ENCODE measurements at regions not wholly inside any gene's neighbourhood (a gene's known extent, or its start where the extent isn't known, plus 50 kb on each side); places are given as distances from the start of the nearest gene placed in this dataset.
A peak's percentile ranks its signal among the peaks of the same experiment; 100 is the strongest.

DNA sequence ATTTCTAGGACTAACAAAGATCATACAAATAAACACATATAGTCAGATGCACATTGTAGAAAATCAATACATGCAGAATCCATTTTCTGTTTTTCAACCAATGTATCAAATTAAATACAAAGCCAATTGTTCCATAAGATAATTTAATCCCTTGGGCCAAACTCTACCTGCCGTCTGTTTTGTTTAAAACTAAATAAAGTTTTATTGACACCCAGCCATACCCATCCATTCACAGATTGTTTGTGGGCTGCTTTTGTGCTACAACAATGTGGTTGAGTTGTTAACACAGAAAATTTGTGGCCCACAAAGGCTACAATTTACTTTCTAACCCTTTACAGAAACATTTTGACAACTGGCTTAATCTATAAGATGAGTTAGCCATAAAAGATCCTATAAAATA is 484.0 kb upstream of the ID2 start:
- peaks cover 0 to 2% (median 0%) of the 10 kb centered on the region in 3 donors for H3K27me3 Mint-ChIP-seq (ENCODE audit: low read depth in 3 of 3)
- no peak overlapping the region for H3K27ac ChIP-seq (ENCODE audit: low read depth in 1 of 2, low read length in 2 of 2)
- peaks cover 5 to 11% (median 9%) of the 10 kb centered on the region in 7 donors for H3K9me3 Mint-ChIP-seq
- H3K36me3 Mint-ChIP-seq, result peaks cover 5 to 6% of the 10 kb centered on the region in 2 donors
- no peak for DNase-seq
- H3K79me2 ChIP-seq (ENCODE audit: insufficient read depth, low read length), result no peaks in the 10 kb centered on the region
- no peaks in the 10 kb centered on the region for H3K36me3 ChIP-seq (replicated peaks in 1 of 2; ENCODE audit: control insufficient read depth in 1 of 2, insufficient read depth in 2 of 2, low read length in 2 of 2)
- no peak overlapping the region for H3K4me3 ChIP-seq (replicated peaks in 1 of 3; ENCODE audit: low read depth in 2 of 3, low read length in 3 of 3)
- H3K27me3 ChIP-seq (ENCODE audit: control insufficient read depth in 2 of 2, insufficient read depth in 2 of 2, low read length in 2 of 2), result no peaks in the 10 kb centered on the region
- H3K9me3 ChIP-seq (replicated peaks in 1 of 2; ENCODE audit: control insufficient read depth in 1 of 2, insufficient read depth in 1 of 2, low read length in 2 of 2), result peaks cover 0 to 8% of the 10 kb centered on the region in 2 donors
- no peak overlapping the region for H3K4me3 Mint-ChIP-seq
- peaks cover 24% of the 10 kb centered on the region for H3K4me1 Mint-ChIP-seq
- no peaks in the 10 kb centered on the region for H4K20me1 ChIP-seq (ENCODE audit: insufficient read depth, low read length)
- no peak overlapping the region for H2AFZ ChIP-seq (ENCODE audit: insufficient read depth, low read depth, low read length, poor library complexity, severe bottlenecking)
- WGBS (ENCODE audit: insufficient coverage), result no CpG with 5 or more reads among the region's 1 CpG
- TF ChIP-seq, protein P1, sequence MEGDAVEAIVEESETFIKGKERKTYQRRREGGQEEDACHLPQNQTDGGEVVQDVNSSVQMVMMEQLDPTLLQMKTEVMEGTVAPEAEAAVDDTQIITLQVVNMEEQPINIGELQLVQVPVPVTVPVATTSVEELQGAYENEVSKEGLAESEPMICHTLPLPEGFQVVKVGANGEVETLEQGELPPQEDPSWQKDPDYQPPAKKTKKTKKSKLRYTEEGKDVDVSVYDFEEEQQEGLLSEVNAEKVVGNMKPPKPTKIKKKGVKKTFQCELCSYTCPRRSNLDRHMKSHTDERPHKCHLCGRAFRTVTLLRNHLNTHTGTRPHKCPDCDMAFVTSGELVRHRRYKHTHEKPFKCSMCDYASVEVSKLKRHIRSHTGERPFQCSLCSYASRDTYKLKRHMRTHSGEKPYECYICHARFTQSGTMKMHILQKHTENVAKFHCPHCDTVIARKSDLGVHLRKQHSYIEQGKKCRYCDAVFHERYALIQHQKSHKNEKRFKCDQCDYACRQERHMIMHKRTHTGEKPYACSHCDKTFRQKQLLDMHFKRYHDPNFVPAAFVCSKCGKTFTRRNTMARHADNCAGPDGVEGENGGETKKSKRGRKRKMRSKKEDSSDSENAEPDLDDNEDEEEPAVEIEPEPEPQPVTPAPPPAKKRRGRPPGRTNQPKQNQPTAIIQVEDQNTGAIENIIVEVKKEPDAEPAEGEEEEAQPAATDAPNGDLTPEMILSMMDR (IDR thresholded peaks at IDR 0.05), result no peak
- H3K4me1 ChIP-seq (ENCODE audit: control insufficient read depth in 1 of 2, insufficient read depth in 2 of 2, low read length in 2 of 2), result peaks cover 21 to 23% of the 10 kb centered on the region in 2 donors
- H3K27ac Mint-ChIP-seq, result no peak overlapping the region
- no peak overlapping the region for H3K9ac ChIP-seq (ENCODE audit: insufficient read depth, low read length, poor library complexity, severe bottlenecking)
- H3K4me2 ChIP-seq (replicated peaks; ENCODE audit: extremely low read depth, low read length, poor library complexity, severe bottlenecking), result no peak overlapping the region
- intact Hi-C loops (cut with micrococcal nuclease), result loop anchor here in 1 of 2 donors (10.0 kb wide), 1 partner anchor 107 kb away; no protein-coding TSS in a partner anchor

DNA sequence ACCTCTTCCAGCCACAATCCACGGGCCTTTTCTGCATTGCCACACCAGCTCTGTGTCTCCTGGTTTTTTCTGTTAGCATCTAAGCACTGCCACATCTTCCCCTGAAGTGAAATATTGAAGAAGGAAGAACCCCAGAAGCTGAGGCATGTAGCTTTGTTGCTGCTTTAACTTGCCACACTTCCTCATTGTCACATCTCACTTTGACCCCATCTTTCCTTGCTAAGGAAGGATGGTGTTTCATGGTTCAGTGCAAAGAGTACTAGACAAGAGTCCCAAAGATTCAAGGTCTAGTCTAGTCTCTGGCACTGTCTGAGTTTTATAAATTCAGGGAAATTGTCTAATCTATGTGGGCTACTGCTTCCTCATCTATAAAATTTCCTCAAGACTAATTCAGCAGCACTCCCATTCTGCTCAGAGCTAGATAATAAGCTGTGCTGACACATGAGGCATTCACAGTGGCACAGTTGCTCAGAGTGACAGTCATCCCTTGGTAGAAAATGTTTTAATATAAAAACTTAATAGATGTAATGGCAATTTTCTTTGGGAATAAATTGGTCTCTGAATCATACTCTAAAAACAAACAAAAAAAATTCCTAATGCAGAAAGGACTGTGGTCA is 483.0 kb upstream of the ID2 start:
- Histone ChIP-seq H4K20me1 (ENCODE audit: insufficient read depth, low read length) (no peaks in the 10 kb centered on the region), H3K4me3 (replicated peaks in 1 of 3; ENCODE audit: low read depth in 2 of 3, low read length in 3 of 3) (no peak overlapping the region), H2AFZ (ENCODE audit: insufficient read depth, low read depth, low read length, poor library complexity, severe bottlenecking) (no peak overlapping the region), H3K4me2 (replicated peaks; ENCODE audit: extremely low read depth, low read length, poor library complexity, severe bottlenecking) (no peak overlapping the region), H3K4me1 (ENCODE audit: control insufficient read depth in 1 of 2, insufficient read depth in 2 of 2, low read length in 2 of 2) (peaks cover 11 to 13% of the 10 kb centered on the region in 2 donors), H3K27me3 (ENCODE audit: control insufficient read depth in 2 of 2, insufficient read depth in 2 of 2, low read length in 2 of 2) (no peaks in the 10 kb centered on the region), H3K27ac (ENCODE audit: low read depth in 1 of 2, low read length in 2 of 2) (peak overlapping the region in 1 of 2 donors; percentile 33), H3K79me2 (ENCODE audit: insufficient read depth, low read length) (no peaks in the 10 kb centered on the region), H3K9me3 (replicated peaks in 1 of 2; ENCODE audit: control insufficient read depth in 1 of 2, insufficient read depth in 1 of 2, low read length in 2 of 2) (peaks cover 0 to 8% of the 10 kb centered on the region in 2 donors), H3K36me3 (replicated peaks in 1 of 2; ENCODE audit: control insufficient read depth in 1 of 2, insufficient read depth in 2 of 2, low read length in 2 of 2) (no peaks in the 10 kb centered on the region), H3K9ac (ENCODE audit: insufficient read depth, low read length, poor library complexity, severe bottlenecking) (no peak overlapping the region)
- Mint-ChIP-seq H3K27me3 (ENCODE audit: low read depth in 3 of 3) (peaks cover 0 to 4% (median 2%) of the 10 kb centered on the region in 3 donors), H3K4me1 (peaks cover 13% of the 10 kb centered on the region), H3K4me3 (no peak overlapping the region), H3K27ac (peak overlapping the region in 6 of 7 donors; percentile 7 to 85 (median 62)), H3K36me3 (peaks cover 5 to 6% of the 10 kb centered on the region in 2 donors), H3K9me3 (peaks cover 5 to 13% (median 9%) of the 10 kb centered on the region in 7 donors)
- no CpG with 5 or more reads among the region's 1 CpG for WGBS (ENCODE audit: insufficient coverage)
- TF ChIP-seq, protein P1 (IDR thresholded peaks at IDR 0.05), result no peak
- intact Hi-C loops (cut with micrococcal nuclease), result loop anchor here in 1 of 2 donors (10.0 kb wide), 1 partner anchor 106 kb away; no protein-coding TSS in a partner anchor
- DNase-seq, result peak in 2 of 3 donors; percentile 22 to 29

All from CD14-positive monocyte (primary cell).